EH (cell line): ENCODE measurements at regions not wholly inside any gene's neighbourhood (a gene's known extent, or its start where the extent isn't known, plus 50 kb on each side); places are given as distances from the start of the nearest gene placed in this dataset.

Experiments used
- DNase-seq: peaks from one replicate; pipeline ENCODE4 v3.0.0-alpha.2; 2015; ENCODE audit warnings: low read depth

DNA sequence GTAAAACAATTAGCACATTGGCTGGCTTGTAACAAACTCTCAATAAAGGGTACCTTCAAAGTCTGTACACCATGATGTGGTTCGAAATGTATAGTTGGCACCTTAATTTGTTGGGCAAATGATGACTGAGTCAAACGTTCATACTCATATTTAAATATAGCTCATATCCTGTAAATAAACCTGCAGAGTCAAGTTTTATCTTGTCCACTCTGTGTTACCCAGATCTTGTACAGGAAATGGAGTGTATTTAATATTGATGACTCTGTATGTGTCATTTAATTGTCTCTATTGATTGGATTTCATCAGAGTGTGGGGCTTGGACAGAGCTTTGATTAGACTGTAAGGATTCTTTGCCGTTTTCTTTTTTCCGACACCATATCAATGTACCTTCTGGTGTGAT lies 805.6 kb upstream of the ZEB2 start:
- no peak for DNase-seq

DNA sequence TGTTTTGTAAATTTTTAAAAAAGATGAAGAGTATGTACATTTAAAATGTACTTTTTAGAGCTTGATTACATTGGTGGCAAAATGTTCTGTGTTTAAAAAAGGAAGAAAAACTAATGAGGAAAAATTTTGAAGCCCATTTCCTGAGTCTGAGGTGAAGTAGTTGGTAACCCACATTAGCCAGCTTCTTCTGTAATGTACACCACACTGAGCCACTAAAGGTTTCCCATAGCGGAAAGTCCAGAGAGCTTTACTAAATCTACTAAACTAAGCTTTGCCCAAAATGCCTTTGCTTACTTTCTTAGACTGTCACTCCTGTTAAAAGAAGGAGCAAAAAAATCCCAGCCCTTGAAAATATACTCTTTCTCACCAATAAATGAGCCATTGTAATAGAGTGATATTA lies 804.8 kb upstream of the ZEB2 start:
- no peak for DNase-seq

DNA sequence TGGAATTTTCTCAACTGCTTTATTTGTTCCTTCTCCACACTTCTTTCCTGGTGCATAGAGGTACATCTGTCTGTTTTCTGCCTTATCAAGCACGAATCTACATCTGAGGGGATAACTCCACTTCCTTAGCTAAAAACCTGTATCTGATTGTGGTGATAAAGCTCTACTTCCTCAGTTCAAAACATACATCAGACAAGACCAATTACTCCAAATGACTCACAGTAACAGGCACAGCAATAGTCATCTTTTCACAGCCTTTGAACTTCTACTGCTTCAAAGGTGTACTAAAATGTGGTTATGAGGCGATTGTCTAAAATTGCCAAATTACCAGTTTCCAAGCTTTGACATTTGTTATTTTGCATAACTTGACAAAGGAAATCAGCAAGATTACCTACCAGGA lies 803.6 kb upstream of the ZEB2 start:
- peak; percentile 47 for DNase-seq

DNA sequence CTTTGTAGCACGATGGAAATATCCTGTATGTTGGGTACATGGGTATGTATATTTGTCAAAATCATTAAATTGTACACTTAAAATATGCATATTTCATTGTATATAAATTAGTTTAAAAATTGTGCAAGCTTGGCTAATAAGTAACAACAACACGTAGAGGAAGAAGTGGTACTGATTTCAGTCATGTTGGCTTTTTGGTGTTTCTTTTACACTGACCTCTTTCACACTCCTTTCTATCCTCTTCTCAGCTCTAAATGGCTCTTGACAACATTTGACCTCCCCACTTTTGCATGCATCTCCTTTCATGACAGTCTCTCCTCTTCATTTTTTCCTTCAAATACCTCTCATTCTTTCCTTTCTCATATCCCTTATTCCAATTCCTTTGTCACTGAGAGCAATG lies 801.4 kb upstream of the ZEB2 start:
- no peak for DNase-seq

DNA sequence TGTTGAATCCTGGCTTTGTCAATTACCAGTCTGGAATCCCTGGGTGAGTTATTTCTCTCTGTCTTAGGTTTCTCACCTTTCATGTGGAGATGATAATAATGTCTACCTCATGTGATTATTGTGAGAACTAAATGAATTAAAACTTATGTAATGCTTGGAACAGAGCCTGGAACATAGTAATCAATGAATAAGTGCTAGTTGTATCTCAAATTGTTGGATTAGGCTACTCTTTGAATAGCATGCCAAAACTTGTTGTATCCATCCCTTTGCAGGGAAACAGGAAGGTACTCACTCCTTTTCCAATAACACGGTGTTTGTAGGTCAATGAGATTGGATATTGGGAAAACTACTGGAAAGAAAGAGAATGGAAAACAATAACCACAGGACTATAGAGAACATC lies 796.6 kb upstream of the ZEB2 start:
- no peak for DNase-seq

DNA sequence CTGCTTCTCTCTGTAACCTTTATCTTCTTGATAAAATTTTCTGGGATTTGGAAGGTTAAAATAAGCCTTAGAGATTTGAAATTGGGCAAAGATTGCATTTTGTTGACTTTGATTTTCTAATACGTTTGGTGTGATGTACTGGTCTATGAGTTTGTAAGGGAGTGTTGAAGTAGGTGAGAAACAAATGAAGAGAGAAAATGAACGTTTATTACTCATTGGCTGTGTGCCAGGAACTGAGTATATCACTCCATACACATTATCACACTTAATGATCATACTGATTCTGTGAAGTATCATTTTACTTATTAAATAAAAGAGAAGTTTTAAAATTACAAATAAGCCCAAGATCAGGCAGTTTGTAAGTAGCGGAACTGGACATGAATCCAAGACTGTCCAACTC lies 795.1 kb upstream of the ZEB2 start:
- DNase-seq: no peak

DNA sequence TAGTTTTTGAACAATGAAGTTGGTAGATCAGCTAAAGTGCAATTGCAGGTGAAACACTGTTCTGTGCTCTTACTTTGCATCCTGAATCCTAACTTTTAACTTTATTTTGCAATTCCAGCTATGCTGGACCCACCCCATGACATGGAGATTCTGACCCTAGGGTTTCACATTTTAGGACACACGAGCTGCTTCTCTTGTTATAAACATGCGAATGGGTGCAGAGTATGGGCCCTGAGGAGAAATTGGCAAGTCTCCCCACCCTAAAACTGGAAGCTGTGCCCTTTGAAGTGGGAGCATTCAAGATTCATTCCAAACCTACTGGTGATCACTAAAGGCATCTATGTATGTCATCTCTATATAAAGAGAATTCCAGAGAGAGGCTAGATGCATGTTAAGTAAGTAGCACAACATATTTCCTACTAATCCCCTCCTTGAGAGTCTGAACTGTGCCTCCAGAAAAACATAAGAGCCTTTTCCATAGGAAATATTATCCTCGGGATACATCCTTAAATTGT lies 794.3 kb upstream of the ZEB2 start:
- DNase-seq: no peak

DNA sequence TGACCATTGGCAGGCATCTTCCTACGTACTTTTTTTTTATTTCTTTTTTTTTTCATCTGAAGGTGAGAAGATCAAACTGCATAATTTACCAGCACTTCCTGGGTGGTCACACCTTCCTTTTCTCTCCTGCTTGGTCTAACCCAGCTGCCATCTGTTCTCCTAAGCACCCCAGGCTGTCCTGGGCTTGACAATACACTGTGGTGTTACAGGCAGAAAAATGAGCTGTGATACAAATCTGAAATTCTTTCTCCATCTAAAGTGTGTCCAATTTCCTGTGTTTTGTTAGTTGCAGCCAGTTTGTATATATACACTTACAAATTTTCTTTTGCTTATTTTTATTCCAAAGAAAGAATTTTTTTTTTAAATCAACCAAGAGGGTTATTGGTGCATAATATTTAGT lies 786.0 kb upstream of the ZEB2 start:
- DNase-seq: peak; percentile 2

DNA sequence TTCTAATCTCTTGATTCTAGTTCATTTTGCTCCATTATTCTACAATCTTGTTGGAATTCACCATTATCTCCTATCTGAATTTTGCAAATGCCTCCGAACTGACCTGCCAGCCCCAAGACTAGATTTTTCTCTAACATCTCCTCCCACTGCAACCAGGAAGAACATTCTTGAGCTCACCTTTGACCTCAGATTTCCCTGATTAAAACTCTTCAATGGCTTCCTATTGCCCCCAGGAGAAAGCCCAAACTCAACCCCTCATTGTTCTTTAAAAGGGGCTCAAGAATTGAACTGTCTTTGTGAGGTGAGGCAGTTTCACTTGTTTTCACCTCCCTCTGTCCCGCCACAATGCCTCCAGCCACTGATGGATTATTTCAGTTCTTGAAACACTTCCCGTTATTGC lies 784.6 kb upstream of the ZEB2 start:
- no peak for DNase-seq

DNA sequence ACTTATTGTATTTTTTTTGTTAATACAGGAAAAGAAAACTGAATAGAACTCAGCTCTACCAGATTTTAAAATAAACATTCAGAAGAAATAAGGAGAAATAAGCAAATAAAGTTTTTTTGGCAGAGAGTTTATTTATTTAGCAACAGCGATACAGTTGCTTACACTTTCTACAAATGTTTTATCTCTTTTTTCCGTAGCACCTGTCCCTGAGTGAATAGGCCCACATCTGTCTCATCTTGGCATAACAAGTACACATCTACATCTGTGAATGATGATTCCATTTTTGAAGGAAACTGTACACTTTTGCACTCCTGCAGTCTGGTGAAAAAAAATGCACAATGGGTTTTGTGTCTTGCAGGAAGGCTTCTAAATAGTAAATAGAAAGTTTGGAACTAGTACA lies 783.6 kb upstream of the ZEB2 start:
- DNase-seq: no peak

DNA sequence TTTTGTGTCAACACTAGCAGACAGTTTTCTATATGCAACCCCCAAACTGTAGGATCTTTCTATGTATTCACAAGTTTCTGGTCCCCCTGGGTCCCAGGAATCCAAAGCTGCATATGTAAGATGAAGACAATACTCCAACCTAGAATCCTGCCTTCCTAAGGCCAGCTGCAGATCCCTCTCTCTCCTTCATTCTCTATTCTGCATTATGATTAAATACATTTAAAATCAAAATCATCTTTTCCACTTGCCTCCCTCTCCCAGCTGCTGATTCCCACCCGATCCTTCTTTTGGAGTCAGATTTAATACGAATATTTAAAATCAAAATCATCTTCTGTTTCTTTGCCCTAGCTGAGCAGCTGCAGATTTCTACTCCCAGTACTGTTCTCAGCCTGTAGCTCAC lies 783.0 kb upstream of the ZEB2 start:
- no peak for DNase-seq

DNA sequence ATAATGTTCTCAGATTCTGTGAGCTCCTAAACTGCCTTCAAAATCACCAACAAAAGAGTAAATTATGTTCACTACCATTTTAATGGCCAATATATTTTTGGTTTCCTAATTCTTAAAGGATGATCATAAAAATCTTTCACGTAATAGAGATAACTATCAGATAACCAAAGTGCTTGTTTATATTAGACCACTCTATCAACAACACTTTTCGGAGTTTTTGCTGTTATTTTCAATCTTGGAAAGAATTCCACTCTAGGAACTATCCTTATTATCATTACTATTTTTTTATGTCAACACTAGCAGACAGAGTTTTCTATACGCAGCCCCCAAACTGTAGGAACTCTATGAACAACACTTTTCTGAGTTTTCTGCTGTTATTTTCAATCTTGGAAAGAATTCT lies 782.5 kb upstream of the ZEB2 start:
- no peak for DNase-seq

DNA sequence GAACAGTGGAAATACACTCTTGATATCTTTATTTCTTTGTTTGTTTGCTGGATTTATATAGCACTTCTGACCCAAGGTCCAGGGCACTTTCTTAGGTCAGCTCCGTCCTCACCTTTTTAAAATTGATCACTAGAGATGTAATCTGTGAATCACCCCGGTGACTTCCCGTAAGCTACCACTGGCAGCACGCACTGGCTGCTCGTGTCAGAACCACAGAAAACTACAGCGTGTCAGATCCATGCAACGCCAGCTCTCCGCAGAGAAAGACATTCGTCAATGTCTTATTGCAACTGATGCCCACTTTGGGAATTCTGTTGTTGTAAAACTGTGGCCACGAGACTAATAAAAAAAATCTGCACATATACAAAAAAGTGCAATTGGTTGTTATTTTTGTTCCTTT lies 779.4 kb upstream of the ZEB2 start:
- DNase-seq: no peak

DNA sequence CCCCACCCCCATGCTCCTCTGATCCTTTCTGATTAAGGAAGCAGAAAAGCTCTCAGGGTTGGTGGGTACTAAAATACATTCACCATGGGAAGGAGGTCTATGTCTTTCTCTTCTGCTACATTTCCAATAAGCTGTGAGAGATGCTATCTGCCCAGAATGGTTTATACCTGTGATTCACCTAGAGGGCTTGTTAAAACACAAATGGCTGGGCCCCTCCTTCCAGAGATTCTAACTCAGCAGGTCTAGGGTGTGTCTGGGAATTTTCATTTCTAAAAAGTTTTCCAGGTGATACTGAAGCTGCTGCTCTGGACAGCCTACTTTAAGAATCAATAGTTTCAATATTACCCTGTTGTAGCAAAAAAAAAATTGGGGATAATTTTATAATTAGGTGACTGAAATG lies 772.2 kb upstream of the ZEB2 start:
- no peak for DNase-seq

DNA sequence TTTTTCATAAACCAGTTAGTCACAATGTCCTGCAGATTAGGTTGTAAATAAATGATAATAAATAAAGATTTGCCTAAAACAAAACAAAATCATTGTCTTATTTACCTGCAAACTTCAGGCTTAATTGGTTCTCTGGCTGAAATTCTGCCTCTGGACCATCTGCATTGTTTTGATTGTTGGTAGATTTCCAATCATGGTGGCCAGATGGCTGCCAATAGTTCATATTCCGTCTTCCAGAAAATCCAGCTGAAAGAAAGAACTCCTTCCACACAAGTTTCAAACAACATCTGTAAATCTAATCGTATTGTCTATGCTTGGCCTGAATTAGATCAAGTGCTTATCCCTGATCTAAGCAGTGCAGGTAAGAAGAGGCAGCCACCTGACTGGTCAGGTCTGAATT lies 771.1 kb upstream of the ZEB2 start:
- no peak for DNase-seq

DNA sequence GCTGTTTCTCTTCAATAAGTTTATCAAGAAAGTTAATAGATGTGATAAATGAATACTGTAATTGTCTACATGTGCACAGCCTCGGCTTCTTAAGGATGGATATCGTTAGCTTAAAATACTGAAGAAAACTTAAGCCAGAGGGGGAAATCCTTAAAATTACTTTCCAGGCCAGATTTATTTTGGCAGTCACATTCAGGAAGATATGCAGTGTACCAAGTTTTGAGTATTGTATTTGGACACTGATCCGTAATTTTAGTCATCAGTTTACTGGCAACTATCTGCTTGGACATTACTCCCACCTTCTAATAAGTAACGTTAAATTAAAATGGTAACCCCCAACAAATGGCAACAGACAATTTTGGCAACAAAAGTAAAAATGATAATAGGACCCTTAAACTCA lies 770.0 kb upstream of the ZEB2 start:
- DNase-seq: no peak

DNA sequence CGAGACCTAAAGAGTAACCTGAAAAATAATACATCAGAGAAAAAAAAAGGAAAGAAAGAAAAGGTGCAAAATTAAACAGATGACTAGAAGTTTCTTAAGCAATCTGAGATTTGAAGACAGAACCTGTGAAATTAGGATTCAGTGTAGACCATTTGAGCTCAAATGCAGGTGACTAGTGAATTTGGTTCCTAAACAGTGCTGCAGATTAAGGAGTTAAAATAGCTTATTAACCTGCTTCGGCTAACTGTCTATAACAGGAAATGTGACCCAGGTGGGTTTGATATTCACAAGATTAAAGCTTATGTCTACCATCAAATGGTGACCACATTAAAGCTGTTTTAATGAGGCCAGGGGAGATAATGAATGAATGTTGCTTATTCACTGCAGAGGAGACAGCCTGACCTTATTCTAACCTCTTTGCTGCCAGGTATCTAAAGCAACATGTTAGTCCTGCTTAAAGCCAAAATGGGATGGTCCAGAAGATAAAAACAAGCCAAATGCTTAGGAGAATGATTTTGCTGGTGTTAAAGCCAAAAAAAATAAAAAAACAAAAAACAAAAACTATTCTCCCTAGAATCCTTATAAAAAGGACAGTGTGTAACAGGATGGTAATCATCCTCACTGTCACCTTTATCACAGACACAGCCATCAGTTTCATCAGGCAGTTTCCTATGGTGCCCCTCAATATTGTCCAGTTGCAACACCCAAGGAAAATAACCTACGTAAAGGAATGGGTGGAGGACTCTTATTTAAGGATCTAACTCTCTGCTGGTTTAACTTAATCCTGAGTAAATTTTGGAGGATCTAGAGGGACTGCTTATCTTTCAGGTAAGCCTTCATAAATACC lies 769.0 kb upstream of the ZEB2 start:
- DNase-seq: no peak

DNA sequence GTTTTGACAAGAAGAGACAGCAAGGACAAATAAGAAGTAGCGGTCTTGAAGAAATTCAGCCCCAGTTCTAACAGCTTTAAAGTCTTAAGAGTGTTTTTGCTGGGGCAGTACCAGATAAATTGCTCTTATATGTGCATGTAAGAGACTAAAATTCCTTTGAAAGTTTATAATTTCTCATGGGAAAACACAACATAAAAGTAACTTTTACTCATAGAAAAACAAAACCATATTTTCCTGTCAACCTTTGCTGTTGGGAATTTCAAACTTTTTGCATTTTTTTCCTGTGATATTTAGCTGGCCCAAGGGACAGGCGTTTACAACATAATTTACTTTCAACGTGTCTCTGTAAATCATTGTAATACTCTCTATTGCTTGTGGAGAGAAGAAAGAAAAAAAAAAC lies 767.8 kb upstream of the ZEB2 start:
- DNase-seq: peak; percentile 7

DNA sequence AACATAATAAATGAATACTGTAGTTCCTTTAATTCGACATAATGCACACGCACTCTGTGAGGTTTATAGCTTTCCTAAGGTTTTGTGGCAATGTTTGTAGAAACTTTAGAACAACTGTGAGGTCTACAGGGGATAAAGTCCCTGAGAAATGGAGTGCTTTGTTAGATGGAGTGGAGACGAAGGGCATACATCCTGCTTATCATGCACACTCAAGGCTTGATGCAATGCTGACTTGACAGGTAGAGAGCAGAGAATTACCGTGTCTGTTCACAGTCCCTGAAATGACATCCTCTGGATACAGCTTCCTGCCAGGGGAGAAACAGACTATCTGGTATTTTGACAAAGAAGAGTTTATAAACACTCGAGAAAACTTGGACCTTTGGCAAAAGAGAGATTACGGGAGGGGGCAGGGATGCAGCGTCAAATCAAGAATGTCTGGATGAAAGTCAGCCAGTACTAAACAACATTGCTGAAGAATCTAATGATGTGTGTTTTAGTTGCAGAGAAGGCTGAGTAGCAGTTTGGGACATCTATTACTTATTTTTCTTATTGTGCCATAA lies 766.9 kb upstream of the ZEB2 start:
- DNase-seq: no peak

DNA sequence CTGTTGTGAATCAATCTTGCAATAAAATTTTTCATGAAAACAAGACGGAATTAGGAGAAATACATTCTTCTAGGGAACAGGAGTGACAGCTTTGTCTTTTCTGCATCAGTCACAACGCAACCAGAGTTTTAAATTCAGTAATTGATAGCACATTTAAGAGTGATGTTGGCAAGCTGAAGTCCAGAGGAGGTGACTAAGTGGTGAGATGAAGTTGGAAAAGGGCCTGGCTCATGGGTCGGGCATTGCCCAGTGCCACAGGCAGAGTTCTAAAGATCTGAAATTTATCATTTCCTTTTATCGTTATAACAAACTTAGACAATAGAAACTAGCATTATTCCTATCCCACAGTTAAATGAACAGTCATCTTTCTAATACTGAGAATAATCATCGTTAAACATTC lies 764.6 kb upstream of the ZEB2 start:
- peak; percentile 29 for DNase-seq

DNA sequence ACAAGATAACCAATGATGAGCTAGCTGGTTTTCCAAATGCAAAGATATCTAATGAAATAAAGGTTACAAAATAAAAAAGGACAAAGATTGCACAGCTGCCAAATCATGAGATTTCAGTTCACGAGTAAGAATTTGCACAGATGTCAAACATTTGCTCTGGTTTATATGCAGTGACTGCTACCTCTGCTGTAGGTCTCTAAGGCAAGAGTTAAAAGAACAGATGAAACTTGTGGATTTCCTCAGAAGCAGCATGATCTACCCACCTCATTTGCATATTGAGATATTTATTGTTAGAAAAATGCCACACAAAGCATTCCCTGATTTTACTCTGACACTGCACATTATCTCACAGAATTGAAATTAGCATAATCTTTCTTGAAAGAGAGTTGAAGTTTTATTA lies 763.2 kb upstream of the ZEB2 start:
- no peak for DNase-seq

DNA sequence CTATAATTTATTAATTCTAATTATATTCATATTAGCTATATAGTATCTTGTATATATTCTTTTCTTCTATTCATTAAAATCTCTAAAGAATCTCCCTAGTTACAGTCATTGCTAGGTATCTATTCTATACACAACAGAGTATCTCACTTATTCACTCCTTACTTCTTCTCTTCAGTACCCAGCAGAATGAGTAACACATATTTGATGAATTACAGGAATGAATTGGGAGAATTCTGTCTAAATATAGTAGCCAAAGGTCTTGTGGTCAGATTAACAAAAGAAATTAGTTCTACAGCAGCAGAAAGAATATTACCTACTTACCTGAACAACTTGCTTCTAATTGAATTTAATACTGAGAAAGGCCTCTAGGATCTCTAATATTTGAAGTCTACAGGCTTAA lies 758.0 kb upstream of the ZEB2 start:
- peak; percentile 58 for DNase-seq

DNA sequence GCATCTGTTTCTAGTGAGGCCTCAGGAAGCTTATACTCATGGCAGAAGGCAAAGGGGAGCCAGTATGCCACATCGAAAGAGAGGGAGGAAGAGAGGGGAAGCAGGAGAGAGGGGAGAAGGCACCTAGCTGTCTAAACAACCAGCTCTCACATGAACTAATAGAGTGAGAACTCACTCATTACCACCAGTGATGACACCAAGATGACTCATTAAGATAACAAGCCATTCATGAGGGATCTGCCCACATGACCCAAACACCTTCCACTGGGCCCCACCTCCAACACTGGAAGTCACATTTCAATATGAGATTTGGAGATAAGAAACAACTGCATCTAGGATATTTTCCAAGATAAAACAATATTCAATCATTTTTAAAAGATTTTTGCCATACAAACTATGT lies 753.9 kb upstream of the ZEB2 start:
- peak; percentile 5 for DNase-seq

DNA sequence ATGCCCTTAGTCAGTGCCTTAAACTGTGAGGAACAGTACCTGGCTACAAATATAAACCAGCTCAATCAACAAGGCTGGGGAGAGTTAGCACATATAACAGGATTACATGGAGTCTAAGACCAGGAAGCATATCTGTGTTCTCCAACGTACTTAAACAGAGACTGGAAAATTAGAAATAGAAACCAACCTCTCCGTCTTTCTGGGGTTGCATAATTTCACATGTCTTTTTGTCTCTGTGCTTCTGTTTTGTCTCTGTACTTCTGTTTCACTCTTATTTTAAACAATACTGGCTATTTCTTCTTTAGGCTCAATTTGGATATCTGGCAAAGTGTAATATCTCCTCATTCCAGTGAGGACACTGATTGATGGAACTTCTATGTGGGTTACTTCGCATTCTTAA lies 749.0 kb upstream of the ZEB2 start:
- no peak for DNase-seq
